Peyer's patch (tissue), 4 donors: ENCODE measurements at regions not wholly inside any gene's neighbourhood (a gene's known extent, or its start where the extent isn't known, plus 50 kb on each side); places are given as distances from the start of the nearest gene placed in this dataset.
"Not testable (repeated sequence)": the region's sequence is repeated elsewhere in the genome, so short reads cannot be mapped to it uniquely, and the experiment has no call there.

ENCODE experiments used
- DNase-seq, 3 donors: peaks; one replicate each; pipeline ENCODE4 v3.0.0-alpha.2; 2017 to 2019
- H3K27ac ChIP-seq, 4 donors: fragments of 200-600 bp; sonication (generic); one replicate each; pipeline ENCODE4 v1.5.1; 2016 to 2019
- H3K27me3 ChIP-seq, 2 donors: fragments of 200-600 bp; sonication (generic); one replicate each; pipeline ENCODE4 v1.5.1; 2019
- H3K36me3 ChIP-seq, 3 donors: fragments of 200-600 bp; sonication (generic); one replicate each; pipeline ENCODE4 v1.5.1; 2016 to 2019
- H3K4me1 ChIP-seq, 4 donors: fragments of 200-600 bp; sonication (generic); one replicate each; pipeline ENCODE4 v1.5.1; 2016 to 2019
- H3K4me3 ChIP-seq, 4 donors: fragments of 200-600 bp; sonication (generic); 1 replicate in 3 of 4; 2 replicates in 1 of 4; pipeline ENCODE4 v1.5.1; 2016 to 2019; ENCODE audit warnings: mild to moderate bottlenecking in 1 of 4
- H3K9me3 ChIP-seq, 4 donors: fragments of 200-600 bp; sonication (generic); one replicate each; pipeline ENCODE4 v1.5.1; 2016 to 2019; ENCODE audit warnings: mild to moderate bottlenecking in 1 of 4
- CTCF ChIP-seq, 6 experiments: fragments of 450-650 bp in 4 of 6; fragments of 200-600 bp in 2 of 6; sonication (generic) in 1 of 6; IDR thresholded peaks; one replicate each; pipeline ENCODE4 v1.5.1; 2017 to 2019; ENCODE audit warnings: antibody characterized with exemption in 6 of 6, mild to moderate bottlenecking in 3 of 6, moderate library complexity in 1 of 6
- POLR2A ChIP-seq, 2 donors: fragments of 450-650 bp; IDR thresholded peaks; one replicate each; pipeline ENCODE4 v1.5.1; 2017; ENCODE audit warnings: antibody characterized with exemption in 2 of 2, mild to moderate bottlenecking in 2 of 2, moderate library complexity in 2 of 2

- H3K27ac ChIP-seq = no peak overlapping the region
- no peaks in the 10 kb centered on the region for H3K4me1 ChIP-seq
- TF ChIP-seq POLR2A (IDR thresholded peaks at IDR 0.05) (no peak), CTCF (IDR thresholded peaks at IDR 0.05) (no peak)
- H3K36me3 ChIP-seq = no peaks in the 10 kb centered on the region
- no peak for DNase-seq
- H3K4me3 ChIP-seq = no peak overlapping the region
- H3K27me3 ChIP-seq = no peaks in the 10 kb centered on the region
- H3K9me3 ChIP-seq = peaks cover 0 to 11% (median 0%) of the 10 kb centered on the region in 4 donors
Observed at GRCh38 chr17:37859451-37859850, 64.8 kb upstream of the TBC1D3K start.

- not testable (repeated sequence) for H3K4me1 ChIP-seq, DNase-seq, H3K27me3 ChIP-seq, H3K36me3 ChIP-seq, H3K4me3 ChIP-seq, H3K27ac ChIP-seq
- H3K9me3 ChIP-seq = peaks cover 0 to 11% (median 0%) of the 10 kb centered on the region in 4 donors
Observed at GRCh38 chr17:37858391-37858790, 65.8 kb upstream of the TBC1D3K start.

- H3K36me3 ChIP-seq = no peaks in the 10 kb centered on the region
- TF ChIP-seq CTCF (IDR thresholded peaks at IDR 0.05) (no peak), POLR2A (IDR thresholded peaks at IDR 0.05) (no peak)
- H3K4me1 ChIP-seq = no peaks in the 10 kb centered on the region
- peaks cover 0 to 11% (median 0%) of the 10 kb centered on the region in 4 donors for H3K9me3 ChIP-seq
- no peak overlapping the region for H3K4me3 ChIP-seq
- no peaks in the 10 kb centered on the region for H3K27me3 ChIP-seq
- H3K27ac ChIP-seq = no peak overlapping the region
- no peak for DNase-seq
Observed at GRCh38 chr17:37856245-37856644, 68.0 kb upstream of the TBC1D3K start.

GRCh38 chr17:37849617-37849972 lies 74.6 kb upstream of the TBC1D3K start:
- no peaks in the 10 kb centered on the region for H3K9me3 ChIP-seq
- no peak overlapping the region for H3K27ac ChIP-seq
- no peak overlapping the region for H3K4me3 ChIP-seq
- H3K36me3 ChIP-seq = no peaks in the 10 kb centered on the region
- TF ChIP-seq POLR2A (IDR thresholded peaks at IDR 0.05) (no peak), CTCF (IDR thresholded peaks at IDR 0.05) (no peak)
- DNase-seq = no peak
- H3K4me1 ChIP-seq = peaks cover 0 to 3% (median 0%) of the 10 kb centered on the region in 4 donors
- no peaks in the 10 kb centered on the region for H3K27me3 ChIP-seq

GRCh38 chr17:37848690-37849616 lies 75.3 kb upstream of the TBC1D3K start:
- Histone ChIP-seq H3K27me3 (no peaks in the 10 kb centered on the region), H3K4me1 (peaks cover 0 to 6% (median 0%) of the 10 kb centered on the region in 4 donors), H3K36me3 (no peaks in the 10 kb centered on the region), H3K27ac (no peak overlapping the region), H3K9me3 (no peaks in the 10 kb centered on the region), H3K4me3 (no peak overlapping the region)
- TF ChIP-seq CTCF (IDR thresholded peaks at IDR 0.05) = no peak
- TF ChIP-seq POLR2A (IDR thresholded peaks at IDR 0.05) = no peak
- DNase-seq = no peak

GRCh38 chr17:37847811-37848331 lies 76.3 kb upstream of the TBC1D3K start:
- no peak for DNase-seq
- peaks cover 0 to 6% (median 0%) of the 10 kb centered on the region in 4 donors for H3K4me1 ChIP-seq
- H3K4me3 ChIP-seq = no peak overlapping the region
- no peaks in the 10 kb centered on the region for H3K9me3 ChIP-seq
- no peaks in the 10 kb centered on the region for H3K27me3 ChIP-seq
- TF ChIP-seq CTCF (IDR thresholded peaks at IDR 0.05) (no peak), POLR2A (IDR thresholded peaks at IDR 0.05) (no peak)
- no peaks in the 10 kb centered on the region for H3K36me3 ChIP-seq
- H3K27ac ChIP-seq = no peak overlapping the region
